ENCODE measurements at regions not wholly inside any gene's neighbourhood (a gene's known extent, or its start where the extent isn't known, plus 50 kb on each side); places are given as distances from the start of the nearest gene placed in this dataset.
"Not testable (repeated sequence)": the region's sequence is repeated elsewhere in the genome, so short reads cannot be mapped to it uniquely, and the experiment has no call there.

DNA sequence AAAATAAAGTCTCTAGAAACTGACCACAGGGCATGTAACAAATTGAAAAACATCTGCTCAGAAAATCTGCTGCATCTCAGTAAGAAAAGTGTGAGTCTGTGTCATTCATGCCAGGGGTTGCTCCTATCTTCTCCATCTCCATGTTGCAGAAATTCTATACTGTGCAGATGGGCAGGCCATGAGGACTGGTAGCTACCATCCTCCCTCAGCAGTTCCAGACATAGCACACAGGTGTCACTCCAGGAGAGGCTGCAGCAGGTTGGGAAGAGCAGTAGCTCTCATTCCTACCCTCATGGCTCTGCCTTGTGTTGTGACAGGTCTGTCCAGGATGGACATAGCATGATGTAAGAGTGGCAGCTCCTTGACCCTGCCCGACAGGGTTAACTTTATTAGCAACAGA is 173.4 kb downstream of the NDUFS4 start:
- DNase-seq (ENCODE audit: low read depth, low spot score) = no peak

GRCh38 chr5:53738105-53738504 is 177.7 kb downstream of the NDUFS4 start:
- no peak for TF ChIP-seq FOXP2 (optimal IDR thresholded peaks at IDR 0.05; ENCODE audit: control extremely low read depth, extremely low read length, insufficient read depth)
- H3K9me3 ChIP-seq (ENCODE audit: low read depth, low read length) = no peaks in the 10 kb centered on the region
- DNase-seq (ENCODE audit: low read depth, low spot score) = no peak
- H3K36me3 ChIP-seq (ENCODE audit: insufficient read depth, low read length) = no peaks in the 10 kb centered on the region
- H3K27ac ChIP-seq = no peak overlapping the region
- H3K9ac ChIP-seq (ENCODE audit: insufficient read length) = no peak overlapping the region
- H3K4me3 ChIP-seq = no peak overlapping the region

More for the DNA sequence above, 173.4 kb downstream of the NDUFS4 start:
- Histone ChIP-seq H3K27ac (no peak overlapping the region), H3K9ac (ENCODE audit: insufficient read length) (no peak overlapping the region), H3K9me3 (ENCODE audit: low read depth, low read length) (no peaks in the 10 kb centered on the region), H3K36me3 (ENCODE audit: insufficient read depth, low read length) (no peaks in the 10 kb centered on the region), H3K4me3 (no peak overlapping the region)
- TF ChIP-seq EZH2 (IDR thresholded peaks at IDR 0.05) (no peak), POLR2AphosphoS5 (IDR thresholded peaks at IDR 0.05; ENCODE audit: borderline replicate concordance, low read depth, low read length) (no peak), FOXP2 (optimal IDR thresholded peaks at IDR 0.05; ENCODE audit: control extremely low read depth, extremely low read length, insufficient read depth) (no peak)

DNA sequence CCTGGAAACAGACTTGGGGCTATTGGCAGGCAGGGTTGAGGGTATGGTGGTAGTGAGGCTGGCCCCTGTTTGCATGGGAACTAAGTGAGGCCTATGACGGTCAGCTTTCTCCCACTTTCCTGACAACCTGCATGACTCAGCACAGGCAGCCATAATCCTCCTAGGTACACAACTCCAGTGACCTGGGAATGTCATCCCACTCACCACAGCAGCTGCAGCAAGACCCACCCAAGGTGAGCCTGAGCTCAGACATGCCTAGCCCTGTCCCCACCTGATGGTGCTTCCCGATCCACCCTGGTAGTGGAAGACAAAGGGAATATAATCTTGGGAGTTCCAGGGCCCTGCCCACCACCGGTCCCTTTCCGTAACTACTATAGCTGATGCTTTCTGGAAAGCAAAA is 178.7 kb downstream of the NDUFS4 start:
- H3K4me3 ChIP-seq = no peak overlapping the region

GRCh38 chr5:53749621-53750020 is 189.2 kb downstream of the NDUFS4 start:
- TF ChIP-seq FOXP2 (optimal IDR thresholded peaks at IDR 0.05; ENCODE audit: control extremely low read depth, extremely low read length, insufficient read depth) = no peak
- TF ChIP-seq POLR2AphosphoS5 (IDR thresholded peaks at IDR 0.05; ENCODE audit: borderline replicate concordance, low read depth, low read length) = no peak
- TF ChIP-seq EZH2 (IDR thresholded peaks at IDR 0.05) = no peak
- Histone ChIP-seq H3K4me3 (no peak overlapping the region), H3K27ac (no peak overlapping the region), H3K9ac (ENCODE audit: insufficient read length) (no peak overlapping the region), H3K9me3 (ENCODE audit: low read depth, low read length) (no peaks in the 10 kb centered on the region), H3K36me3 (ENCODE audit: insufficient read depth, low read length) (no peaks in the 10 kb centered on the region)
- no peak for DNase-seq (ENCODE audit: low read depth, low spot score)

More for the DNA sequence above, 178.7 kb downstream of the NDUFS4 start:
- H3K27ac ChIP-seq = no peak overlapping the region
- H3K9ac ChIP-seq (ENCODE audit: insufficient read length) = no peak overlapping the region
- no peaks in the 10 kb centered on the region for H3K9me3 ChIP-seq (ENCODE audit: low read depth, low read length)
- no peak for DNase-seq (ENCODE audit: low read depth, low spot score)
- TF ChIP-seq POLR2AphosphoS5 (IDR thresholded peaks at IDR 0.05; ENCODE audit: borderline replicate concordance, low read depth, low read length) (no peak), FOXP2 (optimal IDR thresholded peaks at IDR 0.05; ENCODE audit: control extremely low read depth, extremely low read length, insufficient read depth) (no peak), EZH2 (IDR thresholded peaks at IDR 0.05) (no peak)
- H3K36me3 ChIP-seq (ENCODE audit: insufficient read depth, low read length) = no peaks in the 10 kb centered on the region

- not testable (repeated sequence) for H3K9ac ChIP-seq (ENCODE audit: insufficient read length); H3K4me3 ChIP-seq; H3K9me3 ChIP-seq (ENCODE audit: low read depth, low read length); H3K36me3 ChIP-seq (ENCODE audit: insufficient read depth, low read length); H3K27ac ChIP-seq; DNase-seq (ENCODE audit: low read depth, low spot score)
Measured at GRCh38 chr5:53752282-53752681, 191.8 kb downstream of the NDUFS4 start.

DNA sequence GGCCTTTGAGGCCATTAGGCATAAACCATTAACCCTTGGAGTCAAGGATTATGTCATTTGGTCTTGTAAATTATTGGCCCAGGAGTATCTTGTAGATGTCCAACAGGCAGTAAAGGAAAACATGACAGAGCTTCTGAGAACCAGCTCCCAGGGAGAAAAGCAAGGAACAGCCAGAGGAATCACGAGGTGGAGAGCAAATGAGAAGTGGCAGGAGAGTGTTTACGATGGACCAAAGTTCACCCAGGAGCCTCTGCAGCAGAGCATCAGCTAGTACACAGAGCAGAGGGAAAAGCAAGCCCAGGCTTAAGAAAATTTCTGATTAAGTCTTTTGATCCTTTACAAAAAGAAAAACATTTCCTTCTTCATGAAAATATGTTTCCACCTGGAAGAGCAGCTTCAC is 206.2 kb downstream of the NDUFS4 start:
- Histone ChIP-seq H3K4me3 (no peak overlapping the region), H3K36me3 (ENCODE audit: insufficient read depth, low read length) (no peaks in the 10 kb centered on the region), H3K9me3 (ENCODE audit: low read depth, low read length) (no peaks in the 10 kb centered on the region), H3K27ac (no peak overlapping the region), H3K9ac (ENCODE audit: insufficient read length) (no peak overlapping the region)
- TF ChIP-seq POLR2AphosphoS5 (IDR thresholded peaks at IDR 0.05; ENCODE audit: borderline replicate concordance, low read depth, low read length) (no peak), FOXP2 (optimal IDR thresholded peaks at IDR 0.05; ENCODE audit: control extremely low read depth, extremely low read length, insufficient read depth) (no peak), EZH2 (IDR thresholded peaks at IDR 0.05) (no peak)
- DNase-seq (ENCODE audit: low read depth, low spot score) = no peak

GRCh38 chr5:53777864-53778618 is 217.6 kb downstream of the NDUFS4 start:
- no peak overlapping the region for H3K9ac ChIP-seq (ENCODE audit: insufficient read length)
- no peak overlapping the region for H3K4me3 ChIP-seq
- no peaks in the 10 kb centered on the region for H3K9me3 ChIP-seq (ENCODE audit: low read depth, low read length)
- no peak for DNase-seq (ENCODE audit: low read depth, low spot score)
- no peaks in the 10 kb centered on the region for H3K36me3 ChIP-seq (ENCODE audit: insufficient read depth, low read length)
- TF ChIP-seq EZH2 (IDR thresholded peaks at IDR 0.05) = no peak
- no peak for TF ChIP-seq FOXP2 (optimal IDR thresholded peaks at IDR 0.05; ENCODE audit: control extremely low read depth, extremely low read length, insufficient read depth)
- no peak overlapping the region for H3K27ac ChIP-seq

GRCh38 chr5:53779541-53779981 is 219.1 kb downstream of the NDUFS4 start:
- no peaks in the 10 kb centered on the region for H3K36me3 ChIP-seq (ENCODE audit: insufficient read depth, low read length)
- no peak overlapping the region for H3K27ac ChIP-seq
- DNase-seq (ENCODE audit: low read depth, low spot score) = no peak
- no peaks in the 10 kb centered on the region for H3K9me3 ChIP-seq (ENCODE audit: low read depth, low read length)
- no peak for TF ChIP-seq FOXP2 (optimal IDR thresholded peaks at IDR 0.05; ENCODE audit: control extremely low read depth, extremely low read length, insufficient read depth)
- no peak for TF ChIP-seq EZH2 (IDR thresholded peaks at IDR 0.05)
- no peak overlapping the region for H3K4me3 ChIP-seq
- no peak overlapping the region for H3K9ac ChIP-seq (ENCODE audit: insufficient read length)

DNA sequence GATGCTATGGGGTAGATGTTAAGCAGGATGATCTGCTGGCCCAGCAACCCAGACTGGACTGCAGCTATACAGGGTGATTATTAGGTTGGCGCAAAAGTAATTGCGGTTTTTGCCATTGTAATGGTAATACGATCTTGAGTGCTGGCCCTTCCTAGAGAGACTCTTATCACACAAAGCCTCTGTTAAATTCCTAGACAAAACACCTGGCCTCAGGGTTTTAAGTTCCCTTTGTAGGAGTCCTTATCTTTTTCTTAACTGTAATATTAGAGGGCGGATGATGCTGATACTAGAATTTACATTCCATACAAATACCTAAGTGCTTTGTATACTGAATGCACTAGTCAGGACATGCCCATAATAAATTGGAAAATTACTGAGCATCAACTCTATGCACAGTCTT is 222.2 kb downstream of the NDUFS4 start:
- Histone ChIP-seq H3K9me3 (ENCODE audit: low read depth, low read length) (no peaks in the 10 kb centered on the region), H3K36me3 (ENCODE audit: insufficient read depth, low read length) (no peaks in the 10 kb centered on the region), H3K9ac (ENCODE audit: insufficient read length) (no peak overlapping the region), H3K27ac (no peak overlapping the region), H3K4me3 (no peak overlapping the region)
- no peak for DNase-seq (ENCODE audit: low read depth, low spot score)
- TF ChIP-seq POLR2AphosphoS5 (IDR thresholded peaks at IDR 0.05; ENCODE audit: borderline replicate concordance, low read depth, low read length) (no peak), FOXP2 (optimal IDR thresholded peaks at IDR 0.05; ENCODE audit: control extremely low read depth, extremely low read length, insufficient read depth) (no peak), EZH2 (IDR thresholded peaks at IDR 0.05) (no peak)

All from SK-N-MC (cell line).